Loucy (cell line): ENCODE measurements at regions not wholly inside any gene's neighbourhood (a gene's known extent, or its start where the extent isn't known, plus 50 kb on each side); places are given as distances from the start of the nearest gene placed in this dataset.

Experiments used
- H2AFZ ChIP-seq: fragments of 200-600 bp; sonication (generic); 2 replicates; pipeline ENCODE4 v1.6.0; 2016; ENCODE audit warnings: antibody characterized with exemption, mild to moderate bottlenecking, low read length, moderate library complexity
- H3F3A ChIP-seq: fragments of 200-600 bp; 2 replicates; pipeline ENCODE4 v1.6.0; 2016; ENCODE audit warnings: antibody characterized with exemption, low read depth, mild to moderate bottlenecking
- H3K27me3 ChIP-seq: fragments of 200-600 bp; sonication (generic); 2 replicates; pipeline ENCODE4 v1.6.1; 2014; ENCODE audit warnings: low read length, mild to moderate bottlenecking; ENCODE audit not compliant: insufficient read depth, poor library complexity, severe bottlenecking
- H3K36me3 ChIP-seq: fragments of 200-600 bp; sonication (generic); 2 replicates; pipeline ENCODE4 v1.6.1; 2016; ENCODE audit warnings: low read length; ENCODE audit not compliant: insufficient read depth
- H3K4me1 ChIP-seq: fragments of 200-600 bp; sonication (generic); 2 replicates; pipeline ENCODE4 v1.5.1; 2014; ENCODE audit warnings: low read length, mild to moderate bottlenecking; ENCODE audit not compliant: insufficient read depth, poor library complexity, severe bottlenecking
- H3K4me2 ChIP-seq: fragments of 200-600 bp; sonication (generic); 2 replicates; pipeline ENCODE4 v1.6.0; 2014; ENCODE audit warnings: antibody characterized with exemption, low read length, low read depth, mild to moderate bottlenecking; ENCODE audit not compliant: poor library complexity, severe bottlenecking
- H3K4me3 ChIP-seq: fragments of 200-600 bp; sonication (generic); 2 replicates; pipeline ENCODE4 v1.5.1; 2014; ENCODE audit warnings: low read length, mild to moderate bottlenecking, mixed read lengths; ENCODE audit not compliant: poor library complexity, severe bottlenecking
- H3K79me2 ChIP-seq: fragments of 200-600 bp; sonication (generic); 2 replicates; pipeline ENCODE4 v1.6.1; 2014; ENCODE audit warnings: low read length; ENCODE audit not compliant: insufficient read depth
- H3K9ac ChIP-seq: fragments of 200-600 bp; sonication (generic); 2 replicates; pipeline ENCODE4 v1.6.0; 2014; ENCODE audit warnings: mild to moderate bottlenecking, low read depth, low read length, moderate library complexity; ENCODE audit not compliant: poor library complexity, severe bottlenecking
- H3K9me2 ChIP-seq: fragments of 200-600 bp; sonication (generic); replicated peaks from 2 replicates; pipeline ENCODE4 v1.6.1; 2016; ENCODE audit warnings: low read depth, low read length, mixed read lengths
- H3K9me3 ChIP-seq: fragments of 200-600 bp; sonication (generic); 2 replicates; pipeline ENCODE4 v1.6.1; 2014; ENCODE audit warnings: mild to moderate bottlenecking, antibody characterized with exemption, low read length, low read depth; ENCODE audit not compliant: insufficient read depth
- H4K20me1 ChIP-seq: fragments of 200-600 bp; sonication (generic); 2 replicates; pipeline ENCODE4 v1.6.0; 2014; ENCODE audit warnings: antibody characterized with exemption, low read length, mild to moderate bottlenecking; ENCODE audit not compliant: insufficient read depth, poor library complexity, severe bottlenecking
- EZH2phosphoT487 ChIP-seq: fragments of 200-600 bp; IDR thresholded peaks from 2 replicates; pipeline ENCODE4 v1.6.1; 2018; ENCODE audit warnings: antibody characterized with exemption, mild to moderate bottlenecking, moderate library complexity, borderline replicate concordance
- TF ChIP-seq, protein P1 (sequence below): fragments of 200-600 bp; sonication (generic); conservative IDR thresholded peaks from 2 replicates; pipeline ENCODE4 v1.5.1; 2014; ENCODE audit warnings: mild to moderate bottlenecking, antibody characterized with exemption, low read length

DNA sequence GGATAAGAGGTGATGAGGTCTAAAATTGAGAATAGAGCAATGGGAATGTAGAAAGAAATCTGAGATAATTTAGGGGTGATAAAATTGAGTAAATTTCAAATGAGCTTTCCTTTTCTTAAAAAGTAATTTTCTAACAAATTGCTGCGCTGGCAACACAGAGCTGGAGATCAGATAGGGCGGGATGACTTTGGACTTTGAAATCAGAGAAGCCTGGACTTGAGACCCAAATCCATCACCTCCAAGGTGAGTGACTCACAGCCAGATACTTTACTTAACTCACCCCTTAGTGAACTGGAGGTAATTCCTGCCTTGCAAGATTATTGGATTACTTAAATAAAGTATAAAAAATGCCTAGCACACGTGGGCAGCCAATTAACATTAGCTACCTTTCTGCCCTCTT is 80.8 kb downstream of the P2RY1 start:
- H3K9me2 ChIP-seq: no peaks in the 10 kb centered on the region
- no peaks in the 10 kb centered on the region for H3F3A ChIP-seq
- no peak overlapping the region for H3K9ac ChIP-seq
- no peaks in the 10 kb centered on the region for H3K9me3 ChIP-seq
- H3K4me2 ChIP-seq: no peak overlapping the region
- H2AFZ ChIP-seq: no peak overlapping the region
- no peaks in the 10 kb centered on the region for H3K4me1 ChIP-seq
- TF ChIP-seq, protein P1, sequence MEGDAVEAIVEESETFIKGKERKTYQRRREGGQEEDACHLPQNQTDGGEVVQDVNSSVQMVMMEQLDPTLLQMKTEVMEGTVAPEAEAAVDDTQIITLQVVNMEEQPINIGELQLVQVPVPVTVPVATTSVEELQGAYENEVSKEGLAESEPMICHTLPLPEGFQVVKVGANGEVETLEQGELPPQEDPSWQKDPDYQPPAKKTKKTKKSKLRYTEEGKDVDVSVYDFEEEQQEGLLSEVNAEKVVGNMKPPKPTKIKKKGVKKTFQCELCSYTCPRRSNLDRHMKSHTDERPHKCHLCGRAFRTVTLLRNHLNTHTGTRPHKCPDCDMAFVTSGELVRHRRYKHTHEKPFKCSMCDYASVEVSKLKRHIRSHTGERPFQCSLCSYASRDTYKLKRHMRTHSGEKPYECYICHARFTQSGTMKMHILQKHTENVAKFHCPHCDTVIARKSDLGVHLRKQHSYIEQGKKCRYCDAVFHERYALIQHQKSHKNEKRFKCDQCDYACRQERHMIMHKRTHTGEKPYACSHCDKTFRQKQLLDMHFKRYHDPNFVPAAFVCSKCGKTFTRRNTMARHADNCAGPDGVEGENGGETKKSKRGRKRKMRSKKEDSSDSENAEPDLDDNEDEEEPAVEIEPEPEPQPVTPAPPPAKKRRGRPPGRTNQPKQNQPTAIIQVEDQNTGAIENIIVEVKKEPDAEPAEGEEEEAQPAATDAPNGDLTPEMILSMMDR: no peak
- TF ChIP-seq EZH2phosphoT487: no peak
- H3K27me3 ChIP-seq: no peaks in the 10 kb centered on the region
- no peak overlapping the region for H3K4me3 ChIP-seq
- no peaks in the 10 kb centered on the region for H4K20me1 ChIP-seq
- no peaks in the 10 kb centered on the region for H3K79me2 ChIP-seq
- no peaks in the 10 kb centered on the region for H3K36me3 ChIP-seq

- Histone ChIP-seq H3F3A (no peaks in the 10 kb centered on the region), H3K4me2 (no peak overlapping the region), H4K20me1 (no peaks in the 10 kb centered on the region), H2AFZ (no peak overlapping the region), H3K9me3 (no peaks in the 10 kb centered on the region), H3K4me1 (no peaks in the 10 kb centered on the region), H3K4me3 (no peak overlapping the region), H3K79me2 (no peaks in the 10 kb centered on the region), H3K9me2 (no peaks in the 10 kb centered on the region), H3K9ac (no peak overlapping the region), H3K27me3 (no peaks in the 10 kb centered on the region), H3K36me3 (no peaks in the 10 kb centered on the region)
- TF ChIP-seq EZH2phosphoT487: no peak
- TF ChIP-seq, protein P1: no peak
Observed at GRCh38 chr3:152916753-152917279, 81.9 kb downstream of the P2RY1 start.

- Histone ChIP-seq H2AFZ (no peak overlapping the region), H4K20me1 (no peaks in the 10 kb centered on the region), H3K9me2 (no peaks in the 10 kb centered on the region), H3K27me3 (no peaks in the 10 kb centered on the region), H3K9ac (no peak overlapping the region), H3K4me3 (no peak overlapping the region), H3K4me1 (no peaks in the 10 kb centered on the region), H3K79me2 (no peaks in the 10 kb centered on the region), H3F3A (no peaks in the 10 kb centered on the region), H3K36me3 (no peaks in the 10 kb centered on the region), H3K9me3 (no peaks in the 10 kb centered on the region), H3K4me2 (no peak overlapping the region)
- TF ChIP-seq, protein P1: no peak
- TF ChIP-seq EZH2phosphoT487: no peak
Observed at GRCh38 chr3:152921351-152921750, 86.4 kb downstream of the P2RY1 start.
